NCI-H128 (cell line): ENCODE measurements at regions not wholly inside any gene's neighbourhood (a gene's known extent, or its start where the extent isn't known, plus 50 kb on each side); places are given as distances from the start of the nearest gene placed in this dataset.
"Not testable (repeated sequence)": the region's sequence is repeated elsewhere in the genome, so short reads cannot be mapped to it uniquely, and the experiment has no call there.

Experiments
- DNase-seq: peaks from one replicate; lab custom pipeline; 2025; ENCODE audit not compliant: unreplicated experiment; lab: John Stamatoyannopoulos, UW

DNA sequence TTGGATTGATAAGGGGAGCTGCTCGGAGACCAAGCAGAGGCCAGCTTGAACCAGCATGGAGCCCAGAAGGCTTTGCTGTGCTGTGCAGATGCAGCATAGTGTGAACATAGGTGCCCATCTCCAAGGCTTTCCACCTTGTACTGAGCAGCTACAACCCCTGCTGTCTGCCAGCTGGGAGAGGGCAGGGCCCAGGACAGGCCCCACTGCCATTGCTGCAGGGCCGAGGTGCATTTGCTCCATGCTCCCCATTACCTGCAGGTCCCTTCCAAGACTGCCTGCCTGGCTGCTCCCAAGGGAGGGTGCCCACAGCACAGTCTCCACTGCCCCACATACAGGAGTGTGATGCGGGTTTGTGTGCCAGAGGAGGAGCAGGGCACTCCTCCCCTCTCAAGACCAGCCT, 1016.0 kb upstream of the INTU start:
- no peak for DNase-seq

DNA sequence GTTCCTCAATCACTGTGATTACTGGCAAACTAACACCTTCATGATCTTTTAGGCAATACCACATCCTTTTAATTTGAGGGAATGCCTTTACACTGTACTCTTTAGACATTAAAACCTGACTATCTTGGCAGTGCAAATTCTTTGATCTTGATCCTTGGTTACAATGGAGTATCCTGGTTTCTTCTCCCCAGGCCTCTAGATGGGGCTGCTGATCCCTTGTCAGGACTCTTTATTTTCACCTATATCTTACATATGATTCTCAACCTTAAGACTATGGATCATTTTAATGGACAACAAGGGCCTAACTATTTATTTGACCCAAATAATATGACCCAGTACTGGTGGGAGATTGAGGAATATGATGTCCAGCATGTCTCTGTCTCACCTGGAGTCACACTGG, 1005.5 kb upstream of the INTU start:
- DNase-seq, result no peak

DNA sequence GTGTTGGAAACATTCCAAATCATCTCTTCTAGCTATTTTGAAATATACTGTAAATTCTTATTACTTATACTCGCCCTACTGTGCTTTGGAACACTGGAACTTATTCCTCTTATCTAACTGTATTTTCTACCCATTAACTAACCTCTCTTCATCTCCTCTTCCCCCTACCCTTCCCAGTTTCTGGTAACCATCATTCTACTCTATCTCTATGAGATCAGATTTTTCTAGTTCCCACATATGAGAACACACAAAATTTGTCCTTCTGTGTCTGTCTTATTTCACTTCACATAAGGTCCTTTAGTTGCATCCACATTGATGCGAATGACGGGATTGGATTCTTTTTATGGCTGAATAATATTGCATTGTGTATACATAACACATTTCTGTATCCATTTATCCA, 1003.8 kb upstream of the INTU start:
- DNase-seq, result no peak

DNA sequence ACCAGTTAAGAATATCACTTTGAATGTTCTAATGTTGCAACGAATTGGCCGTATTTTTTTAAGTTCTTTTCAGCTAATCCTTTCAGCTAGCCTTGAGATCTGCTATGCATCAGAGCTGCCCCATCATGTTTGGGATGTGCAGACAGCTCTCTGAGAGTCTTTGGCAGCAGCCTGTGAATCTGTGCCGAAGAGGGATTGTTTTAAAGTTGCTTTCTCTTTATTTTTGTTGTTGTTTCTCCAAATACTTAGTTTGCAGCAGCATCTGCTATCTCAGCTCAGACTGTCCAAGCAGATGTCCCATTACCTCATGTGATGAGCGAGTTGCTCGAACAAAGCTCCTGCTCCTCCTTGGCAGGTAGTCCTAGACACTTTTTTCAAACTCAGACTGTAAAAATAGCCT, 1002.5 kb upstream of the INTU start:
- DNase-seq, result no peak

DNA sequence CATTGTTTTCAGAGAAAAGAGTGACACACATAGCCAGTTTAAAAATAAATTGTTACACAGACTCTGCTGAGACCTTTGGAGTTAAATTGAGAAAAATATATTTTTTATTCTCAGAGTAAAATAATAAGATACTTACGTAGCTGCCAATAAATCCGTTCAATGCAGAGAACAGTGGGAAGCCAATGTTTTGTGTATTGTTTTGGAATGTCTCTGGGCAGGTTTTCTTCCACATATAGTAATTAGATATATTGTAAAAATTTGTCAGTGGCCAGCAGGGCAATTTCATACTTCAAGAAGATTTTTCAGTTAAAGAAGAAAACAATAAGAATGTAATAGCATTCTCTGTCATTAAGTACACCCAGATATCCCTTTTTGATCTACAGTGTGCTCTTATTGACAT, 999.5 kb upstream of the INTU start:
- DNase-seq, result no peak

DNA sequence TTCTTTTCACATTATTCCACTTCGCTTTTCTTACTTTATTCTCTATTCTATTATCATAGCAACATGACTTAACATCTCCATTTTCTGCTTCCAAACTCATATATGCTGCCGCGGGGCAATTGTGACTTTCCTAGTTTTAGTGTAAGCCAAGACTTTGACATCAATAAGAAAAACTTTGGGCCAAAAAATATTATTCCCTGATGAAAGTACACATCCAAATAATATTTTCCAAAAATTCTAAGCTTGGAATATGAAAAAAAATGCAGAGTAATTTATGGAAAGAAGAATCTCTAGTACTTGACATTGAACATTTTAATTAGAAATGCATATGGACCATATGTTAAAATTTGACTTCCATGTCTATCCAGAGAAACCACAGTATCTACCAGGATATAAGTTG, 995.1 kb upstream of the INTU start:
- DNase-seq, result no peak

DNA sequence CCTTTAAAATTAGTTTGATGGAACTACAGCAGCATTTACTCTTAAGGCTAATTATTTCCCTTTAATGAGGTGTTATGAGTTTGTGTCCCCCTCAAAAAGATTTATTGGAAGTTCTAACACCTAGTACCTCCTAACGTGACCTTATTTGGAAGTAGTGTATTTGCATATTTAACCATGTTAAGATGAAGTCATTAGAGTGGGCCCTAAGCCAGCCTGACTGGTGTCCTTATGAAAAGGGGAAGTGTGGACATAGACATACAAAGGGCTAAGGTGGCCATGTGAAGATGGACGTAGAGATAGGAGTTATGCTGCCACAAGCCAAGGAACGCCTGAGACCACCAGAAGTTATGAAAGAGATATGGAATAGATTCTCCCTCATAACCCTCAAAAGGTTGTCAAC, 985.4 kb upstream of the INTU start:
- no peak for DNase-seq

DNA sequence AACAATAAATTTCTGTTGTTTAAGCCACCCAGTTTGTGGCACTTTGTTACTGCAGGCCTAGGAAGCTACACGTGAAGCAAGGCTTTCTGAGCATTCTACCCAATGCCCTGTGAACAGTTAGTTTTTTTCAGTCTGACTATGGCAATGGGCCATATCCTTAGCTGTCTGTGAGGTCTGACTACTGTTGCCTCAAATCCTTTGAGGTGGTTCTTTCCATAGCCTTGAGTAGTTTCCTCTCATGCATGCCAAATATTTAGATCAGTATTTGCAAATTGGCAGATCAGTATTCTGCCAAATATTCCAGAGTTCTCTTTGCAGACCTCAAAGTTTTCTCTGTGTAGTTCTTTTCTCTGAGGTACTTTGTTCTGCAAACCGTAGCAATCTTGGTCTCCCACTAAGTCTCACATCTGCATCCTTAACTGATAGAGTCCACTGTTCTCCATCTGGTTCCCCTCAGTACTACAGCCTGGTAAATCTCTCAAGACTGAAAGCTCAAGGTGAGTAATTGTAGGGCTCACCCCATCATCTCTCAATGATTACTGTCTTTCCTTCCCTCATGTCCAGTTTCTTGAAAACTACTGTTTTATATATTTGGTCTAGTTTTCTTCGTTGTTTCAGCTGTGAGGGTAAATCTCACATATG, 984.9 kb upstream of the INTU start:
- no peak for DNase-seq

DNA sequence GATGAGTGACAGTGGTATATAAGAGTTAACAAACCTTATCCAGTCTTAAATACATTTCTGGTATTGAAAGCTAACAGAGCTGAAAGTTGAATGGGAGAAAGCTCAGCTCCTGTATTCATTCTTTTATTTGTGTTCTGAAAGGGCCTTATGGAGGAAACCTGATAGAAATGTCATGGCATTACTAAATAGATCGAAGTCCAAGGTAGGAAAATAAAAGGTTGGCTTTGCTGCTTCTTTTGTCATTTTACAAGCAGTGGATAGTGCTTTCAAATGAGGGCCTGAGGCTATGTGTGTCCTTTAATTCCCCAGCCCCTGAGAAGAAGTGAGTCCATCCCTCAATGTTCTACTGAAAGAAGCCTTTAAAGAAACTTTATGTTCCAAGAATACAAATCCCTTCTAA, 974.3 kb upstream of the INTU start:
- DNase-seq, result no peak

DNA sequence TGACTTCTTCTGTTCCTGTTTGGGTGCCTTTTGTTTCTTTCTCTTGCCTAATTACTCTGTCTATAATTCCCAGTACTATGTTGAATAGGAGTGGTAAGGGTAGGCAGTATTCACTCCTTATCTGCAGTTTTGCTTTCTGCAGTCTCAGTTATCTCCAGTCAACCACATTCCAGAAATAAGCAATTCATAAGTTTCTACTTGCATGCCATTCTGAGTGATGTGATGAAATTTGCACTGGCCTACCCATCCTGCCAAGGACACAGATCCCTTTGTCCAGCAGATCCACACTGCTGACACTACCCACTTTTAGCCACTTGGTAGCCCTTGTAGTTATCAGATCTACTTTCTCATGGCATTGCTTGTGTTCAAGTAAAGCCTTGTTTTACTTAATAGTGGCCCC, 971.6 kb upstream of the INTU start:
- no peak for DNase-seq

DNA sequence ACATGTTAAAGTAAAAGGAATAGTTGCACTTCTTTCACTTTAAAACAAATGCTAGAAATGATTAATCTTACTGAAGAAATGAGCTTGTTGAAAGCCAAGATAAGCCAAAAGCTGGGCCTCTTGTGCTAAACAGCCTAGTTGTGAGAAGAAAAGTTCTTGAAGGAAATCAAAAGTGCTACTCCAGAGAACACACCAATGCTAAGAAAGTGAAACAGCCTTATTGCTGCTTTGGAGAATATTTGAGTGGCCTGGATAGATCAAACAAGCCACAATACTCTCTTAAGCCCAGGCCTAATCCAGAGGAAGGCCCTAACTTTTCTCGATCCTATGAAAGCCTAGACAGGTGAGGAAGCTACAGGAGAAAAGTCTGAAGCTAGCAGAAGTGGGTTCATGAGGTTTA, 967.9 kb upstream of the INTU start:
- DNase-seq, result no peak

DNA sequence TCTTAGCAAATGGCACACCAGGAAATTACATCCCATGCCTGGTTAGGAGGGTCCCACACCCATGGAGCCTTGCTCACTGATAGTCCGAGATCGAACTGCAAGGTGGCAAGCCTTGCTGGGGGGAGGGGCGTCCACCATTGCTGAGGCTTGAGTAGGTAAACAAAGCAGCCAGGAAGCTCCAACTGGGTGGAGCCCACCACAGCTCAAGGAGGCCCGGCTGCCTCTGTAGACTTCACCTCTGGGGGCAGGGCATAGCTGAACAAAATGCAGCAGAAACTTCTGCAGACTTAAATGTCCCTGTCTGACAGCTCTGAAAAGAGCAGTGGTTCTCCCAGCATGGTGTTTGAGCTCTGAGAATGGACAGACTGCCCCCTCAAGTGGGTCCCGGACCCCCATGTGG, 962.7 kb upstream of the INTU start:
- not testable (repeated sequence) for DNase-seq

DNA sequence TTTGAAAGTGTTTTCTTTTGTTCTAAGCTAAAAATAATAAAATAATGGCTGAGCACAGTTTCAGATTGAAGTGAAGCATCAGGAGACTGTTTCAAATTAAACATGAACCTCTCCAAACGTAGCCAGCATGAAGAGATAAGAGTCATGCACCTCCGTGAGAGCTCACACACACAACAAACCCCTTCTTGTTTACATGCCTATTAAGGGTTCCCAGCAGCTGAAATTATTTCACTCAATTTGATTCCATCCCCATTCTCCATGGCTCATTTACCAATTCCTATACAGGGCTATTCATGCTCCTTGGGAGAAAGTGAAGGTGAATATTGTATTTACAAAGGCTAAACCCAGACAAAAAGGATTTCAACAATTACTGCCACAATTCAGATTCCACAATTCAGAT, 954.1 kb upstream of the INTU start:
- DNase-seq, result peak; percentile 45

DNA sequence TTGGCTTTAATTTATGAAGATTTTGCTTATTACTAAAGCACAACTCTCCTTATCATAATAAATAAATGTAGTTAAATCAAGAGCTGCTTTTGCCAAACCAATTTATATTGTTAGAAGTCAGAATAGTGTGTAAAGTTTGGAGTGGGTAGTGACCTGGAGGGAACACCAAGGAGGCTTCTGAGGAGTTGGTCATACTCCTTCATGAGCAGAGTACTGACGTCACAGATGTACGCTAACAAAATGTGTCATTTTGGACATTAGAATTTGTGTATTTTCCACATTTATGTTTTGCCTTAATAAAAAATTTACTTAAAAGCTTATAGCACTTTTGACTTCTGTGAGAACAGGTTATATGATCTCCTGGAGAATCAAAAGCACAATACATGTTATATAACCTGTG, 953.5 kb upstream of the INTU start:
- no peak for DNase-seq

DNA sequence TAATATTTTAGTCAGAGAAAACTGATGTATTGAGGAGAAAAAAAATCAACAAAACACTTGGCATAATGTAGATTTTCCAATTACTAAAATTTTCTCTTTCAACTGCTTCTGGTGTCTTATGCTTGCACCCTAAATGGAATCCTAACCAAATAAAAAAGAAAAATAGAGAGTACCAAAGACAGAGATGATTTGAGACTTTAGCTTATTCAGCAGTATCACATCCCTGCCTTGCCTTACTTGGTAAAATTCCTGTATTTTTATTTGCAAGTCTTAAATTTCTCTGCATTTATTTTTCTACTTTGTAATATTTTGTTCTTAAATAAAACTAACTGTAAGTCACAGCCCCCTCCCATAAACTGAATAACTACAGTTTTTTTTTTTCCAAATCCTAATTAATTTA, 950.5 kb upstream of the INTU start:
- DNase-seq, result no peak

DNA sequence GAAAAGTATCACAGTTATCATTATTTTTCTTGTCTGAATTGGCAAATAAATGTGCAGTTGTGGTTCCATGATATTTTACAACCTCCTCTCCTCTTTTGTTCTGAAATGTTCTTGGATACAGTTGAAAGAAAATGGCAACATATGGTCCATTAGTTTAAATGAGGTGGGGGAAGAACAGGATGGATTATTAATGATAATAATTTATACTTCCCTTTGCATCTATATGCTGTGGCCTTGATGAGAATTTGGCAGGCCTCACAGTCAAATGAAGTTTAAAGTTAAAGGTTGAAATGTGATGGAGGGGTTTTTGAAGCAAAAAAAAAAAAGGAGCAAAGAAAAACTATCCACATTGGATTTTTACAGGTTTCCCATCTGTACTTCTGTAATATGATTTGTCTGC, 946.3 kb upstream of the INTU start:
- DNase-seq, result no peak

DNA sequence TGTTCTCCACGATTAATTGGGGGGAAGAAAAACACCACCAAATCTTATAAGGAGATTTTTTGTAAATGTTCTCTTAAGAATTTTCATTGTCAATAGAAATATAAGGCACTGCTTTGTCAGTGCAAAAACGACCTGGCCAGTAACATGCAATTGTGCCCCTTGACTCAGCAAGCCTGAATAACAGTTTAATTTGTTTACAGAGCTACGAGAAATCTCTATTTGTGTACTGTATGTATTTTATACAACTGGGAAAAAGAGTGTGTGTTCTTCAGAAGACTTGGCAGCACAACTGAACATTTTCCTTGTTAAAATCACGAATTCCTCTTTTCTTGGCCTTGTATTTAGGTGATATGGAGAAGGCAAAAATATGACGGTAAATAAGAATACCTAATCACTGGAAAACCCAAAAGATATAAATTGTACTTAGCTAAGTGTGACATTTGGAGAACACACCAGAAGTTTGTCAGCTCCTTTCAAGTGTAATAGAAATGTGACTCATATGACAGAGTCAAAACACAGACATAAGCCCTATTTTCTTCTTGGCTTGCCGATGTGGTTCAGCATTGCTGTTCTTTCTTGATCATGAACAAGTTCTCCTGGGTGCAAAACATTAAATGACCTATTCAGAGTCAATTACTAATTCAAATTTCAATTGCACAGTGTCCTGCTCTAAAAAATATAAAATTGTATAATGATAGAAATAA, 945.0 kb upstream of the INTU start:
- no peak for DNase-seq

DNA sequence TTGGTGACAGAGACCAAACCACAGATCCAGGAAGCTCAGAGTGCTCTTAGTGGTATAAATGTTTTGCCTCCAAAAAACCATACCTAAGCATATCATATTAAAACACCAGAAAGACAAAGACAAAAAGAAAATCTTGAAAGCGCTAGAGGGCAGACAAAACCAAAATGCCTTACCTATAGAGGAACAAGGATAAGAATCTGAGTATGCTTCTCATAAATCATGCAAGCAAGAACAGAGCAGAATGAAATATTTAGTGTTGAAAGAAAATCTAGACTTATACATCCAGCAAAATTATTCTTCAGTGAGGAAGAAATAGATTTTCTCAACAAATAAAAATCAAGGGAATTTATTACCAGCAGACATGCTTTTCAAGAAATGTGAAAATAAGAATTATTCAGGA, 941.0 kb upstream of the INTU start:
- no peak for DNase-seq

DNA sequence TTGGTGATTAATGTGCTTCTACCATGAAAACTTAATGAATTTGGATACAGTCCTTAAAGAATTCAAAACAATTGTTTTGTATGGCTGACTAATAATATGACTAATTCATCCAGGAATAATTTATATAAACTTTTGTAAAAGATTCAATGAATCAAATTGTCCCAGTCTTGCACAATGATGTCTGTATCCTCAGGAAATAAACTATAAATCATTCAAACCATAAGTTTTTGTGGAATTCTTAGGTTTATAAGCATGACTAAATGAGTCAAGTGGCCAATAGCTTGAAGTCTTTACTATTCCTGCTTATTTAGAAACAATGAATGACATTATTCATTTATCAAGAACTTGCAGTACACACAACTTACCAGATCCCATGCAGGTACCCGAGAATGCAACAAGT, 935.0 kb upstream of the INTU start:
- DNase-seq, result no peak

DNA sequence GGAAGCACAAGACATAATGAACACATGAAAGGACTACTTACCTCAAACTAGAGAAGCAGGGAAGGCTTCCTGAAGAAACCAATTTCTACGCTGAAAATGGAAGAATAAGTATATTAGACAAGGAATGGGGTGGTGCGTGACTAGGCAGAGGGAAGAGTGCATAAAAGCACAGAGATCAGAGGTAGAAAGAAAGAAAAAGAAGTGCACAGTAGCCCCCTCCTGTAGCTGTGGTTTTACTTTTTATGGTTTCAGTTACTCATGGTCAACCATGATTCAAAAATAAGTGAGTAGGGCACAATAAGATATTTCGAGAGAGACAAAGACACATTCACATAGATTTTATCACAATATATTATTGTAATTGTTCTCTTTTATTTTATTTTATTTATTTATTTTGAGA, 934.5 kb upstream of the INTU start:
- DNase-seq, result no peak

DNA sequence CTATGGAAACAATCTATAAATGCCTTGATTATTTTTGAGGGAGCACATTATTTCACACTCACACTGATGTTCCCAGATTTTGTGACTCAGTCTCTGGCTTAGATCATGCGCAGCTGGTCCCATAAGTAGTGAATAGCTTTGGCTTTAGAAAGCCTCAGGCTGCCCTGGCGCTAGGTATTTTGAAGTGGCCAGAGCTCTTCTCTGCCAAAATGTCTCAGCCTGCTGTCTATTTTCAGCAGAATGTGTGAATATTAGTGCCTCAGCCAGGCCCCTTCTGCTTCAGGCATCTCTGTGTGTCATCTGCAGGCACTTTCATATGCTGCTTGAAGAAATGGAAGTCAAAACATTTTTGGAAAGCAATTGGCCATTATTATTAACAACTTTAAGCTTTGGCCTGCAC, 931.0 kb upstream of the INTU start:
- no peak for DNase-seq

DNA sequence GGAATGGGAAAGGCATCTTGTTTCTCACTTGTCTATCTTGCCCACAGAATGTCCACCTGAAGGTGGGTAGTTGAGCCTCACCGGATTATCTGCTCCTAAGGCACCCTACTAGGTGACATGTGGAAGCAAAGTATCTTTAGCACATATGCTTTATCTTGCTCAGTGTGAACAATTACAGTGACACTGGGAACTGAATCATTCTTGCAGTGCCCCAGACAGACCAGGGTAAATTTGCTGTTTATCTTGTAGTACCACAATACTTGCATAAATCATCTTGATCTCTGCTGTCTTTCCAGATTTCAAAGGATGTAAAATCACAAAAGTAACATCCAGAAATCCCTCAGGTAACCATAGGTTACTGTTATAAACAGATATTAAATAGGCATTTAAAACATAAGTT, 930.0 kb upstream of the INTU start:
- no peak for DNase-seq

DNA sequence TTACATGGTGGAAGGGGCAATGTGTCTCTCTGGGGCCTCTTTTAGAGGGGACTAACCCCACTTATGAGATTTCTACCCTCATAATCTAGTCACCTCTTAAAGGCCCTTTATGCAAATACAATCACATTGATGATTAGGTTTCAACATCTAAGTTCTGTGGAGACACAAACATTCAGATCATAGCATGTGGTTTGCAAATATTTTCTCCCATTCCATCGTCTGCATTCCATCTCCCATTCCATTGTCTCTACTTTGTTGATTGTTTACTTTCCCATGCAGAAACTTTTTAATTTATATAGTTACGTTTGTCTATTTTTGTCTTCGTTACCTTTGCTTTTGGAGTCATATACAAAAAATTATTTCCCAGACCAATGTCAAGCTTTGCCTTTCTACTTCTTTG, 927.5 kb upstream of the INTU start:
- no peak for DNase-seq
